HG02938 (cell line): ENCODE measurements at regions not wholly inside any gene's neighbourhood (a gene's known extent, or its start where the extent isn't known, plus 50 kb on each side); places are given as distances from the start of the nearest gene placed in this dataset.

Source experiments
- ATAC-seq: cut with Tn5 transposase; IDR thresholded peaks from one replicate; pipeline ENCODE4 v1.9.1; 2021; ENCODE audit warnings: mild to moderate bottlenecking, moderate library complexity; ENCODE audit not compliant: unreplicated experiment

GRCh38 chr7:47640265-47640664 lies 58.4 kb upstream of the TNS3 start:
- ATAC-seq, result no peak

- ATAC-seq, result no peak
These were observed 57.7 kb upstream of the TNS3 start for GRCh38 chr7:47639495-47640110.

GRCh38 chr7:47638679-47639315 lies 56.9 kb upstream of the TNS3 start:
- no peak for ATAC-seq

- ATAC-seq, result no peak
These were observed 54.7 kb upstream of the TNS3 start for GRCh38 chr7:47636433-47637175.

- ATAC-seq, result no peak
These were observed 54.1 kb upstream of the TNS3 start for GRCh38 chr7:47636081-47636432.

GRCh38 chr7:47635091-47636080 lies 53.5 kb upstream of the TNS3 start:
- ATAC-seq, result no peak

- ATAC-seq, result no peak
These were observed 52.4 kb upstream of the TNS3 start for GRCh38 chr7:47634273-47634672.

GRCh38 chr7:47633134-47633533 lies 51.2 kb upstream of the TNS3 start:
- no peak for ATAC-seq
